ENCODE measurements at regions not wholly inside any gene's neighbourhood (a gene's known extent, or its start where the extent isn't known, plus 50 kb on each side); places are given as distances from the start of the nearest gene placed in this dataset.

- TF ChIP-seq POLR2A (IDR thresholded peaks at IDR 0.05; ENCODE audit: borderline replicate concordance, extremely low read depth, insufficient read depth, insufficient read length) (no peak), CTCF (IDR thresholded peaks at IDR 0.05 in 2 of 3, conservative IDR thresholded peaks at IDR 0.05 in 1 of 3; ENCODE audit: borderline replicate concordance in 1 of 3, insufficient read depth in 1 of 3, low read depth in 2 of 3, low read length in 2 of 3) (no peak), RAD21 (IDR thresholded peaks at IDR 0.05; ENCODE audit: low read depth) (no peak), EZH2phosphoT487 (IDR thresholded peaks at IDR 0.05; ENCODE audit: borderline replicate concordance) (no peak), TCF7L2 (IDR thresholded peaks at IDR 0.05; ENCODE audit: borderline replicate concordance, extremely low read depth, insufficient read depth, insufficient read length) (no peak), SP1 (IDR thresholded peaks at IDR 0.05; ENCODE audit: low read depth) (no peak), EZH2 (IDR thresholded peaks at IDR 0.05) (no peak)
Measured at GRCh38 chr6:156685823-156686222, 91.4 kb upstream of the ARID1B start.
